HG03097 (cell line): ENCODE measurements at regions not wholly inside any gene's neighbourhood (a gene's known extent, or its start where the extent isn't known, plus 50 kb on each side); places are given as distances from the start of the nearest gene placed in this dataset.
"Not testable (repeated sequence)": the region's sequence is repeated elsewhere in the genome, so short reads cannot be mapped to it uniquely, and the experiment has no call there.

Source experiments
- ATAC-seq: cut with Tn5 transposase; IDR thresholded peaks from one replicate; pipeline ENCODE4 v1.9.1; 2021; ENCODE audit not compliant: unreplicated experiment, low FRiP score

DNA sequence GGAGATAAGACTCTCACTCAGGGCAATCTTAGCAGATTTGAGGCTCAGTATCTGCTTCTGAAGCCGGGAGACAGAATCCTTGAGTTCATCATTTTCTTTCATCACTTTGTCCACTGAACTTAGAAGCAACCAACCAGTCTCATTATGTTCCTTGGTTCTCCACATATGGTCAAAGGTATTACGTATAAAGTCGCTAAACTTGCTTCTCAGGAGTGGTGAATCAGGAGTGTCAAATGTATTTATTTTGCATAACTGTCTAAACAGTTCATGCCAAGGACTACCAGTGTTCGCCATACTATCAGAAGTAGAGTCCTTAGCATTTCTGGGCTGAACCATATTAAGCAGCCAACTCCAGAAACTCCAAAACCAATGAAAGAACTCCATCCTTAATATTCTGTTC, 163.0 kb upstream of the ZNF184 start:
- not testable (repeated sequence) for ATAC-seq

- not testable (repeated sequence) for ATAC-seq
These were observed 160.3 kb upstream of the ZNF184 start for GRCh38 chr6:27633221-27633688.

DNA sequence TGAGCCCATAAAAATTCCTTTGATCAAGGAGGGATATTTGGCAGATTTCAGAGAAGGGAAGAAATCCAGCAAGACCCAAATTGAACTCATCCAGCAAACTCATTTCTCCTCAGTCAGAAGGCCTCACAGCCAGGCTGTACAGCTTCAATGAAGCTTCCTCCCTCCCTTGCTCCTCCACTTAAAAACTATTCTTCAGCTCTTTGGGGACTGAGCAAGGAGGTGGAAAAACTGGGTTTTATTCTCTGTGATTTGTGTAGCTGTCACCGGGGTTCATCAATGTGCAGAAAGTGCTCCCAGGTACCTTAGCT, 158.7 kb upstream of the ZNF184 start:
- no peak for ATAC-seq

GRCh38 chr6:27630727-27631608, 158.1 kb upstream of the ZNF184 start:
- ATAC-seq = no peak

- no peak for ATAC-seq
These were observed 151.9 kb upstream of the ZNF184 start for GRCh38 chr6:27624694-27625262.

GRCh38 chr6:27623103-27623502, 150.2 kb upstream of the ZNF184 start:
- ATAC-seq = no peak

GRCh38 chr6:27619436-27619835, 146.5 kb upstream of the ZNF184 start:
- ATAC-seq = no peak

DNA sequence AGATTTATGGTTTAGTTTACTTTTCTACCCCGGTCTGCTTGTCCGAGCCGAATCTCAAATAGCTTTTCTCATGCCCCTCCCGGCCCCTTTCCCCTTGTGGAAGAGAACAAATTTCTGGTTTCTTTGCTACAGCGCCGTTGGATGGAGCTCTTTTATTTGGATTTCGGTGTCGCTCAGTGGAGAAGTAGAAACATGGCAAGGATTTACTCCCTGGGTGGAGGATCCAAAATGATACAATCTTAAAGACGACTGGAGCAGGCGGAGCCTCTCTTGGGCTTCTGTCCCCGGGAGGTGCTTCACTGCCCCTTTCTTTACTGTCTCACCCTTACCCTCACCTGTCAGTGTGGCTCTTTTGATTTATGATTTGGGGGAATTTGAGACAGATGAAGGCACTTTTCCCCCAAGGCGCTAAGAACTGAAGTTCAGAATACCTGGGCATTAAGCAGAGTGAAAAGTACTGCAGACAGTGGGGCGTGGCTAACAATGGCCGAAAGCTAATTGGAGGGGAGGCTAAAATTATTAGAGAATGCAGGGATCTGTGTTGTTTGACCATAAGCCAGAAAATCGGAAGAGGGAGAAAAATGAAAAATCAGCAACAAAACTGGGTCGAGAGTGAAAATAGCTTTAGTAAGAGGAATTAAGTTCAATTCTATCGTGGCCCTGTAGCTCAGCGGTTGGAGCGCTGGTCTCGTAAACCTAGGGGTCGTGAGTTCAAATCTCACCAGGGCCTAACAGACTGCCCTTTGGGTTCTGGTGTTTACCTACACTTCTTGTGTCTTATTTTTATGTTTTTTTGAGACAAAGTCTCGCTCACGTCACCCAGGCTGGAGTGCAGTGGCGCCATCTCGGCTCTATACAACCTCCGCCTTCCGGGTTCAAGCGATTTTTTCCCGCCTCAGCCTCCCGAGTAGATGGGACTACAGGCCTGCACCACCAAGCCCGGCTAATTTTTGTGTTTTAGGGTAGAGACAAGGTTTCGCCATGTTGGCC, 145.1 kb upstream of the ZNF184 start:
- no peak for ATAC-seq

GRCh38 chr6:27617046-27617687, 144.3 kb upstream of the ZNF184 start:
- no peak for ATAC-seq

GRCh38 chr6:27616328-27617045, 143.6 kb upstream of the ZNF184 start:
- no peak for ATAC-seq

- ATAC-seq = no peak
These were observed 138.5 kb upstream of the ZNF184 start for GRCh38 chr6:27611451-27611850.

GRCh38 chr6:27608916-27609883, 136.3 kb upstream of the ZNF184 start:
- ATAC-seq = no peak

GRCh38 chr6:27605401-27606342, 132.8 kb upstream of the ZNF184 start:
- ATAC-seq = no peak

DNA sequence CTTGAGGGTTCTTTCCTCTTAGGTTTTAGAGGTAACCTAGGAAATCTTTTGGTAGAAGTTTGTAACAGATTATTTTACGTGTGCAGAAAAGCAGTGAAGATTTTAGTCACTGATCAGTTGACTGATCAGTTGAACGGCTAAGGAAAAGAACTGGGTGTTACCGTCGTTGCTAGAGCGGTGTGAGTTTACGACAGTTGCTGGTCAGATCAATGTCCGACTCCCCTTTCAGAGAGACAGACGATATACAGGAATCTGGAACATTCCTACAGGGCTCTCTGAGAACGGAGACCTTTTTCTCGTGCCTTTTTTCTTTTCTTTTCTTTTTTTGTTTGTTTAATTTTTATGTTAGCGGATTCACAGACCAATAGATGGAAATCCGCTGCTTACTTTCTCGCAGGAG, 132.1 kb upstream of the ZNF184 start:
- ATAC-seq = no peak

- ATAC-seq = no peak
These were observed 128.9 kb upstream of the ZNF184 start for GRCh38 chr6:27601668-27602254.

DNA sequence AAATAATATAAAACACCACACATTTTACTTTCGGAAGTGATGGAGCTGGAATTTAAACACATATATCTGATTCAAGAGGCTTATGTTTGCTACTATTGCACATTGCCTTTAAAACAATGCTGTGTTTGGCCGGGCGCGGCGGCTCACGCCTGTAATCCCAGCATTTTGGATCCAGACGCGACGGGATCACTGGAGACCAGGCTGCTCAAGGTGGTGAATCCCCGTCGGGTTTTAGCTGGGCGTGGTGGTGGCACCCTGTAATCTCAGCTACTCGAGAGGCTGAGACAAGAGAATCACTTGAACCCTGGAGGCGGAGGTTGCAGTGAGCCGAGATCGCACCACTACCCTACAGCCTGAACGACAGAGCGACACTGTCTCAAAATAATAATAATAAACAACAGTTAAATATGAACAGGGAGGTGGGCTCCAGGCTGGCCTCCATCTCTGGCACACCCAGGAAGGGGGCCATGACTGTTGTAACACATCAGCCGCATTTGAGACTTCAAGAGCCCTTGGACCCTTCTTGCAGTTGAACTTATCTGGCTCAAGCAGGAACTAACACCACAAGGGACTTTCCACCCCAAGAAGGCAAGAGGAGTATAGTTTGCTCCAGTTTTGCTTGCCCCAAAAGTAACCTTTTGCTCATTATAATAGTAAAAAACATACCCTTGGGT, 127.1 kb upstream of the ZNF184 start:
- no peak for ATAC-seq
